ENCODE measurements at regions not wholly inside any gene's neighbourhood (a gene's known extent, or its start where the extent isn't known, plus 50 kb on each side); places are given as distances from the start of the nearest gene placed in this dataset.

DNA sequence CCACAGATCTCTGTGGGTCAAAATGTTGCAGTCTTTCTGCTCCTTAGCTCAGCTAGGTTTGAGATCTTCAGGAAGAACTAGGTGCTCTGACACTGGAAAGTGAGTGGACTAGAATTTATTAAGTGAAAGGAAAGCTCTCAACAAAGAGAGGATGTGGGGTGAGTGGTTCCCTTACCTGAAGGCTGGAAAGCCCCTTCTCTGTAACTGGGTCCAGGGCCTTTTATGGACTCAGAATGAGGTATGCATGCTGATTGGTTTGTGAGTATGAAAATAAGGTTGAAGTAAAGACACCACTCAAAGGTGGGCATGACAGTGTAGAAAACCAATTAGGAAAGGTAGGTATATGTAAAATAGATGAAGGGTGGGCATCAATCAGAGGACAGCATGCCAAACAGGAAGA, 485.5 kb downstream of the CD109 start:
- TF ChIP-seq ZFP30 (CRISPR knock-in tag; IDR thresholded peaks at IDR 0.05) (no peak), ZNF70 (CRISPR knock-in tag; IDR thresholded peaks at IDR 0.05) (no peak)

Data from SK-N-SH treated with all-trans-retinoic acid at 6 μM for 48 hours (cell line).